Breast epithelium (tissue), 3 donors: ENCODE measurements at regions not wholly inside any gene's neighbourhood (a gene's known extent, or its start where the extent isn't known, plus 50 kb on each side); places are given as distances from the start of the nearest gene placed in this dataset.

Experiments
- CTCF ChIP-seq, 3 donors: fragments of 450-650 bp; IDR thresholded peaks; one replicate each; pipeline ENCODE4 v1.5.1; 2016 to 2017; ENCODE audit warnings: antibody characterized with exemption in 3 of 3, mild to moderate bottlenecking in 3 of 3, moderate library complexity in 3 of 3
- POLR2A ChIP-seq: fragments of 450-650 bp; IDR thresholded peaks from one replicate; pipeline ENCODE4 v1.6.1; 2016; ENCODE audit warnings: antibody characterized with exemption, mild to moderate bottlenecking, moderate library complexity

- TF ChIP-seq CTCF (IDR thresholded peaks at IDR 0.05) (no peak), POLR2A (no peak)
Observed at GRCh38 chr4:162804351-162804924, 362.3 kb downstream of the NAF1 start.
